Naive thymus-derived CD4-positive, alpha-beta T cell (primary cell): ENCODE measurements at regions not wholly inside any gene's neighbourhood (a gene's known extent, or its start where the extent isn't known, plus 50 kb on each side); places are given as distances from the start of the nearest gene placed in this dataset.

ENCODE experiments used
- ATAC-seq: fragments of 150-1000 bp; cut with Tn5 transposase; 2 replicates; pipeline ENCODE4 v1.10.0; 2021; ENCODE audit warnings: mild to moderate bottlenecking, moderate library complexity
- CTCF ChIA-PET: fragments of 350-600 bp; sonication (Branson Sonifier 250); formaldehyde crosslinking; loops from one replicate; lab custom pipeline; 2021; ENCODE audit warnings: antibody characterized with exemption; lab: Charles Lee
- POLR2A ChIA-PET: fragments of 350-600 bp; sonication (Branson Sonifier 250); formaldehyde crosslinking; loops from one replicate; lab custom pipeline; 2021; ENCODE audit warnings: antibody characterized with exemption, inconsistent platforms; lab: Charles Lee
- DNase-seq, 9 donors: peaks; one replicate each; pipeline versions ENCODE4 v3.0.0 to v3.0.0-alpha.2; 2020 to 2022; ENCODE audit warnings: mixed read lengths in 1 of 9
- H3K27ac ChIP-seq: one replicate; pipeline ENCODE4 v1.7.0; 2013; ENCODE audit warnings: mild to moderate bottlenecking, low read depth, low read length, moderate library complexity
- H3K27me3 ChIP-seq, 2 donors: one replicate each; pipeline ENCODE4 v1.7.0; 2013; ENCODE audit warnings: low read length in 2 of 2, mild to moderate bottlenecking in 2 of 2, moderate library complexity in 2 of 2; ENCODE audit not compliant: control insufficient read depth in 2 of 2, insufficient read depth in 2 of 2
- H3K36me3 ChIP-seq, 3 experiments: 1 replicate in 2 of 3; 2 replicates in 1 of 3; pipeline ENCODE4 v1.7.0; 2013; ENCODE audit warnings: low read length in 3 of 3, mild to moderate bottlenecking in 3 of 3, moderate library complexity in 1 of 3; ENCODE audit not compliant: insufficient read depth in 3 of 3, control insufficient read depth in 2 of 3
- H3K4me1 ChIP-seq, 2 donors: one replicate each; pipeline ENCODE4 v1.7.0; 2013; ENCODE audit warnings: low read length in 2 of 2, mild to moderate bottlenecking in 2 of 2, moderate library complexity in 1 of 2; ENCODE audit not compliant: control insufficient read depth in 2 of 2, insufficient read depth in 2 of 2
- H3K4me3 ChIP-seq: 2 replicates; pipeline ENCODE4 v1.7.0; 2013; ENCODE audit warnings: mild to moderate bottlenecking, low read length
- H3K9me3 ChIP-seq, 3 experiments: 1 replicate in 2 of 3; 2 replicates in 1 of 3; pipeline ENCODE4 v1.7.0; 2013; ENCODE audit warnings: low read length in 3 of 3; ENCODE audit not compliant: control insufficient read depth in 2 of 3
- H3K27ac Mint-ChIP-seq, 9 donors: one replicate each; pipeline ENCODE4 v1.8.0; 2020 to 2022; ENCODE audit warnings: mixed read lengths in 9 of 9, mild to moderate bottlenecking in 8 of 9, moderate library complexity in 5 of 9, inconsistent platforms in 2 of 9
- H3K27me3 Mint-ChIP-seq, 5 donors: one replicate each; pipeline ENCODE4 v1.8.0; 2021 to 2022; ENCODE audit warnings: mixed read lengths in 5 of 5, mild to moderate bottlenecking in 1 of 5
- H3K36me3 Mint-ChIP-seq, 5 donors: one replicate each; pipeline ENCODE4 v1.8.0; 2020 to 2022; ENCODE audit warnings: mixed read lengths in 5 of 5, mild to moderate bottlenecking in 3 of 5, inconsistent platforms in 1 of 5
- H3K4me1 Mint-ChIP-seq, 7 donors: one replicate each; pipeline ENCODE4 v1.8.0; 2020 to 2022; ENCODE audit warnings: mixed read lengths in 7 of 7, mild to moderate bottlenecking in 3 of 7, inconsistent platforms in 1 of 7
- H3K4me3 Mint-ChIP-seq, 10 donors: one replicate each; pipeline ENCODE4 v1.8.0; 2020 to 2022; ENCODE audit warnings: mild to moderate bottlenecking in 10 of 10, mixed read lengths in 10 of 10, moderate library complexity in 6 of 10, inconsistent platforms in 2 of 10
- H3K9me3 Mint-ChIP-seq, 11 donors: one replicate each; pipeline ENCODE4 v1.8.0; 2020 to 2022; ENCODE audit warnings: mixed read lengths in 11 of 11, mild to moderate bottlenecking in 4 of 11, inconsistent platforms in 1 of 11, moderate library complexity in 1 of 11
- intact Hi-C, 2 donors: fragments of 100-400 bp; cut with micrococcal nuclease; formaldehyde crosslinking; loops; one replicate each; pipeline ENCODE4 v1.15.1; 2023

DNA sequence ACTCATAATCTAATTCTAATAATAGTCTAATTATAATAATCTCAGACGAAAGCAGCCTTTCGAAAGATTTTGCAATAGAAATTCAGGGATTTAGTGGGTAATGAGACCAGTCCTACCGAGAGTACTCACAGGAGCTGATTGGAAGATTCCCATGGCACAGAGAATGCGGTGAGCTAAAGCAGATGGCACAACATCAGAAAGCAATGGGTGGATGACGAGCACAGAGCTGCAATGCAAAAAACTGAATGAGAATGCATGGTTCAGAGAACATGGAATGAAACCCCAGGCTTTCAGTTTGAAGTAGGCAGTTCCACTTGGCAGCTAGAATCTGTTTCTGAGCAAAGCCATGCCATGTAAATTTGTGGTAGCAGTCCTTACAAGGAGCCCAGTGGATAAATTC, 78.2 kb upstream of the SPINK5 start:
- H3K4me1 ChIP-seq: no peaks in the 10 kb centered on the region
- ATAC-seq: no peak
- POLR2A ChIA-PET: no interaction called here
- Mint-ChIP-seq H3K27ac (no peak overlapping the region), H3K4me3 (no peak overlapping the region), H3K9me3 (peaks cover 0 to 13% (median 0%) of the 10 kb centered on the region in 11 donors), H3K36me3 (no peaks in the 10 kb centered on the region), H3K4me1 (no peaks in the 10 kb centered on the region), H3K27me3 (peaks cover 0 to 1% (median 0%) of the 10 kb centered on the region in 5 donors)
- H3K27ac ChIP-seq: no peak overlapping the region
- no peak for DNase-seq
- CTCF ChIA-PET: no interaction called here
- H3K4me3 ChIP-seq: no peak overlapping the region
- H3K27me3 ChIP-seq: no peaks in the 10 kb centered on the region
- no peaks in the 10 kb centered on the region for H3K36me3 ChIP-seq
- intact Hi-C loops: no loop called here
- no peaks in the 10 kb centered on the region for H3K9me3 ChIP-seq

- H3K27ac Mint-ChIP-seq: no peak overlapping the region
- Histone ChIP-seq H3K36me3 (no peaks in the 10 kb centered on the region), H3K27me3 (no peaks in the 10 kb centered on the region), H3K4me3 (no peak overlapping the region), H3K4me1 (no peaks in the 10 kb centered on the region), H3K27ac (no peak overlapping the region), H3K9me3 (no peaks in the 10 kb centered on the region)
- no peak for ATAC-seq
- H3K36me3 Mint-ChIP-seq: no peaks in the 10 kb centered on the region
- POLR2A ChIA-PET: no interaction called here
- no peaks in the 10 kb centered on the region for H3K4me1 Mint-ChIP-seq
- H3K4me3 Mint-ChIP-seq: no peak overlapping the region
- no peak for DNase-seq
- intact Hi-C loops: no loop called here
- H3K9me3 Mint-ChIP-seq: peaks cover 0 to 21% (median 0%) of the 10 kb centered on the region in 11 donors
- CTCF ChIA-PET: no interaction called here
- peaks cover 0 to 6% (median 0%) of the 10 kb centered on the region in 5 donors for H3K27me3 Mint-ChIP-seq
Observed at GRCh38 chr5:147983742-147984141, 77.4 kb upstream of the C5orf46 start.

DNA sequence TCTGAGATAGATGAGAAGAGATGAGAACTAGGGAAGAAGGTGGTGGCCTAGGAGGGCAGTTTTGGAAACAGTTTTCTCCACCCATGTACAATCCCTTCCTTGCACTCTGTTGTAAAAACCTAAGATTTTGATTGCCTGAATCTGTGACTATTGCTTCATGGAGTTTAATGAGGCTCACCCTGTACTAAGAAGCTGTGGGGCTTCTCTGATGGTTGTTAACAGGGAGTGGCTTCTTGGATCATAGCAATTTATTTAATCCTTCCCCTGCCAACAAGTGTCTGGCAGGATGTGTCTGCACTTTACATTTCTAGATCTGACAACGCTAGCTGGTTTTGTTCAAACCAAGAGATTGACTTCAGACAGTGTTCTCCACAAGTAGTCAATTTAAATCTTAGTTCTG, 74.7 kb upstream of the C5orf46 start:
- H3K27me3 ChIP-seq: no peaks in the 10 kb centered on the region
- Mint-ChIP-seq H3K27ac (no peak overlapping the region), H3K4me3 (no peak overlapping the region), H3K9me3 (peaks cover 0 to 25% (median 0%) of the 10 kb centered on the region in 11 donors), H3K36me3 (no peaks in the 10 kb centered on the region), H3K27me3 (peaks cover 0 to 6% (median 0%) of the 10 kb centered on the region in 5 donors), H3K4me1 (no peaks in the 10 kb centered on the region)
- H3K36me3 ChIP-seq: no peaks in the 10 kb centered on the region
- no peak overlapping the region for H3K27ac ChIP-seq
- no peak overlapping the region for H3K4me3 ChIP-seq
- ChIA-PET POLR2A (no interaction called here), CTCF (no interaction called here)
- no peak for DNase-seq
- H3K9me3 ChIP-seq: no peaks in the 10 kb centered on the region
- no peaks in the 10 kb centered on the region for H3K4me1 ChIP-seq
- intact Hi-C loops: no loop called here
- ATAC-seq: no peak

GRCh38 chr5:147979761-147980160, 73.4 kb upstream of the C5orf46 start:
- ATAC-seq (no peak), DNase-seq (no peak)
- Mint-ChIP-seq H3K9me3 (peaks cover 0 to 19% (median 0%) of the 10 kb centered on the region in 11 donors), H3K4me3 (no peak overlapping the region), H3K27ac (no peak overlapping the region), H3K27me3 (peaks cover 0 to 6% (median 0%) of the 10 kb centered on the region in 5 donors), H3K4me1 (no peaks in the 10 kb centered on the region), H3K36me3 (no peaks in the 10 kb centered on the region)
- CTCF ChIA-PET: no interaction called here
- no peaks in the 10 kb centered on the region for H3K36me3 ChIP-seq
- H3K27ac ChIP-seq: no peak overlapping the region
- intact Hi-C loops: no loop called here
- POLR2A ChIA-PET: no interaction called here
- H3K27me3 ChIP-seq: no peaks in the 10 kb centered on the region
- H3K9me3 ChIP-seq: no peaks in the 10 kb centered on the region
- H3K4me1 ChIP-seq: no peaks in the 10 kb centered on the region
- H3K4me3 ChIP-seq: no peak overlapping the region

GRCh38 chr5:147972076-147972840, 65.9 kb upstream of the C5orf46 start:
- no peaks in the 10 kb centered on the region for H3K36me3 Mint-ChIP-seq
- Histone ChIP-seq H3K4me3 (no peak overlapping the region), H3K36me3 (no peaks in the 10 kb centered on the region), H3K9me3 (no peaks in the 10 kb centered on the region), H3K27ac (no peak overlapping the region), H3K4me1 (no peaks in the 10 kb centered on the region), H3K27me3 (no peaks in the 10 kb centered on the region)
- no peaks in the 10 kb centered on the region for H3K4me1 Mint-ChIP-seq
- no peak overlapping the region for H3K27ac Mint-ChIP-seq
- DNase-seq (no peak), ATAC-seq (no peak)
- H3K9me3 Mint-ChIP-seq: peaks cover 0 to 3% (median 0%) of the 10 kb centered on the region in 11 donors
- CTCF ChIA-PET: no interaction called here
- H3K4me3 Mint-ChIP-seq: no peak overlapping the region
- POLR2A ChIA-PET: no interaction called here
- H3K27me3 Mint-ChIP-seq: peaks cover 0 to 4% (median 0%) of the 10 kb centered on the region in 5 donors
- intact Hi-C loops: no loop called here

GRCh38 chr5:147971472-147971871, 65.1 kb upstream of the C5orf46 start:
- ChIA-PET POLR2A (no interaction called here), CTCF (no interaction called here)
- Histone ChIP-seq H3K27me3 (no peaks in the 10 kb centered on the region), H3K27ac (no peak overlapping the region), H3K4me1 (no peaks in the 10 kb centered on the region), H3K9me3 (no peaks in the 10 kb centered on the region), H3K4me3 (no peak overlapping the region), H3K36me3 (no peaks in the 10 kb centered on the region)
- H3K36me3 Mint-ChIP-seq: no peaks in the 10 kb centered on the region
- intact Hi-C loops: no loop called here
- H3K4me1 Mint-ChIP-seq: no peaks in the 10 kb centered on the region
- DNase-seq: no peak
- no peak overlapping the region for H3K4me3 Mint-ChIP-seq
- H3K9me3 Mint-ChIP-seq: peaks cover 0 to 3% (median 0%) of the 10 kb centered on the region in 11 donors
- no peak overlapping the region for H3K27ac Mint-ChIP-seq
- no peak for ATAC-seq
- H3K27me3 Mint-ChIP-seq: peaks cover 0 to 4% (median 0%) of the 10 kb centered on the region in 5 donors

- peaks cover 0 to 2% (median 0%) of the 10 kb centered on the region in 11 donors for H3K9me3 Mint-ChIP-seq
- H3K27me3 Mint-ChIP-seq: peaks cover 0 to 16% (median 10%) of the 10 kb centered on the region in 5 donors
- H3K4me3 Mint-ChIP-seq: no peak overlapping the region
- no peak overlapping the region for H3K27ac Mint-ChIP-seq
- H3K9me3 ChIP-seq: no peaks in the 10 kb centered on the region
- H3K4me1 Mint-ChIP-seq: no peaks in the 10 kb centered on the region
- H3K36me3 ChIP-seq: no peaks in the 10 kb centered on the region
- no peaks in the 10 kb centered on the region for H3K27me3 ChIP-seq
- no peaks in the 10 kb centered on the region for H3K4me1 ChIP-seq
- ChIA-PET CTCF (no interaction called here), POLR2A (no interaction called here)
- no peaks in the 10 kb centered on the region for H3K36me3 Mint-ChIP-seq
- H3K27ac ChIP-seq: no peak overlapping the region
- ATAC-seq (no peak), DNase-seq (no peak)
- intact Hi-C loops: no loop called here
- no peak overlapping the region for H3K4me3 ChIP-seq
Observed at GRCh38 chr5:147968855-147969254, 62.5 kb upstream of the C5orf46 start.
